ENCODE measurements at regions not wholly inside any gene's neighbourhood (a gene's known extent, or its start where the extent isn't known, plus 50 kb on each side); places are given as distances from the start of the nearest gene placed in this dataset.

GRCh38 chr13:37257706-37258105 lies 152.2 kb upstream of the CSNK1A1L start:
- ChIA-PET CTCF (no interaction called here), POLR2A (no interaction called here)
- ATAC-seq (ENCODE audit: poor library complexity) (no peak), DNase-seq (no peak)
- Histone ChIP-seq H3K9me3 (ENCODE audit: control insufficient read depth in 1 of 2, insufficient read depth in 1 of 2, low read length in 2 of 2) (peaks cover 0 to 7% of the 10 kb centered on the region in 2 experiments), H3K27ac (ENCODE audit: low read depth in 1 of 2, low read length in 2 of 2) (no peak overlapping the region), H3K4me3 (ENCODE audit: low read length) (no peak overlapping the region), H3K4me1 (ENCODE audit: insufficient read depth, low read length) (no peaks in the 10 kb centered on the region), H3K27me3 (ENCODE audit: control insufficient read depth in 1 of 2, insufficient read depth in 2 of 2, low read length in 2 of 2) (no peaks in the 10 kb centered on the region), H3K36me3 (ENCODE audit: insufficient read depth, low read length) (no peaks in the 10 kb centered on the region)
- Mint-ChIP-seq H3K9me3 (peaks cover 21% of the 10 kb centered on the region), H3K27ac (no peak overlapping the region), H3K36me3 (ENCODE audit: low read depth) (no peaks in the 10 kb centered on the region), H3K4me3 (no peak overlapping the region), H3K4me1 (ENCODE audit: low read depth) (no peaks in the 10 kb centered on the region), H3K27me3 (no peaks in the 10 kb centered on the region)
- intact Hi-C loops (cut with DNase I, micrococcal nuclease): no loop called here
- TF ChIP-seq, protein P1, sequence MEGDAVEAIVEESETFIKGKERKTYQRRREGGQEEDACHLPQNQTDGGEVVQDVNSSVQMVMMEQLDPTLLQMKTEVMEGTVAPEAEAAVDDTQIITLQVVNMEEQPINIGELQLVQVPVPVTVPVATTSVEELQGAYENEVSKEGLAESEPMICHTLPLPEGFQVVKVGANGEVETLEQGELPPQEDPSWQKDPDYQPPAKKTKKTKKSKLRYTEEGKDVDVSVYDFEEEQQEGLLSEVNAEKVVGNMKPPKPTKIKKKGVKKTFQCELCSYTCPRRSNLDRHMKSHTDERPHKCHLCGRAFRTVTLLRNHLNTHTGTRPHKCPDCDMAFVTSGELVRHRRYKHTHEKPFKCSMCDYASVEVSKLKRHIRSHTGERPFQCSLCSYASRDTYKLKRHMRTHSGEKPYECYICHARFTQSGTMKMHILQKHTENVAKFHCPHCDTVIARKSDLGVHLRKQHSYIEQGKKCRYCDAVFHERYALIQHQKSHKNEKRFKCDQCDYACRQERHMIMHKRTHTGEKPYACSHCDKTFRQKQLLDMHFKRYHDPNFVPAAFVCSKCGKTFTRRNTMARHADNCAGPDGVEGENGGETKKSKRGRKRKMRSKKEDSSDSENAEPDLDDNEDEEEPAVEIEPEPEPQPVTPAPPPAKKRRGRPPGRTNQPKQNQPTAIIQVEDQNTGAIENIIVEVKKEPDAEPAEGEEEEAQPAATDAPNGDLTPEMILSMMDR (IDR thresholded peaks at IDR 0.05): no peak

DNA sequence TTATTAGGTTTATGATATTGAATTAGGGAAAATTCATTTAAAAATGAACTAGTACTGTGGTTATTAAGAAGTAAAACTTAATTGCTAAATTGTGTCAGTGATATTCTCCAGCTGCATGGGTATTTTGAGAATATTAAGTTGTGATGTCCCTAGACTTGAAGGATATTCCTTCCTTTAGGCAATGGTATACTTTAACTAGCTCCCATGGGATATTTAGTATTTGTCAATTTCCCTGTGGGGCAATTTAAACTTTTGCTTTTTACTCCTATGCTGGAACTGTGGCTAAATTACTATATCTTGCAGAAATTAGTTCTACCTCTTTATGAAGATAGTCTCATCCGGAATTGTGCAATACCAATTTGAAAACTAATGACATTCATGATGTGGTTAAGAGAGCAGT lies 151.6 kb upstream of the CSNK1A1L start:
- Mint-ChIP-seq H3K27me3 (no peaks in the 10 kb centered on the region), H3K4me3 (no peak overlapping the region), H3K9me3 (peaks cover 21% of the 10 kb centered on the region), H3K27ac (no peak overlapping the region), H3K4me1 (ENCODE audit: low read depth) (no peaks in the 10 kb centered on the region), H3K36me3 (ENCODE audit: low read depth) (no peaks in the 10 kb centered on the region)
- DNase-seq (no peak), ATAC-seq (ENCODE audit: poor library complexity) (no peak)
- peaks cover 0 to 7% of the 10 kb centered on the region in 2 experiments for H3K9me3 ChIP-seq (ENCODE audit: control insufficient read depth in 1 of 2, insufficient read depth in 1 of 2, low read length in 2 of 2)
- TF ChIP-seq, protein P1 (IDR thresholded peaks at IDR 0.05): no peak
- POLR2A ChIA-PET: no interaction called here
- no peaks in the 10 kb centered on the region for H3K27me3 ChIP-seq (ENCODE audit: control insufficient read depth in 1 of 2, insufficient read depth in 2 of 2, low read length in 2 of 2)
- CTCF ChIA-PET: no interaction called here
- no peaks in the 10 kb centered on the region for H3K36me3 ChIP-seq (ENCODE audit: insufficient read depth, low read length)
- intact Hi-C loops (cut with DNase I, micrococcal nuclease): no loop called here
- H3K4me1 ChIP-seq (ENCODE audit: insufficient read depth, low read length): no peaks in the 10 kb centered on the region
- H3K27ac ChIP-seq (ENCODE audit: low read depth in 1 of 2, low read length in 2 of 2): no peak overlapping the region
- H3K4me3 ChIP-seq (ENCODE audit: low read length): no peak overlapping the region

GRCh38 chr13:37241786-37242185 lies 136.3 kb upstream of the CSNK1A1L start:
- Histone ChIP-seq H3K27me3 (ENCODE audit: control insufficient read depth in 1 of 2, insufficient read depth in 2 of 2, low read length in 2 of 2) (no peaks in the 10 kb centered on the region), H3K4me1 (ENCODE audit: insufficient read depth, low read length) (no peaks in the 10 kb centered on the region), H3K36me3 (ENCODE audit: insufficient read depth, low read length) (no peaks in the 10 kb centered on the region), H3K27ac (ENCODE audit: low read depth in 1 of 2, low read length in 2 of 2) (no peak overlapping the region), H3K9me3 (ENCODE audit: control insufficient read depth in 1 of 2, insufficient read depth in 1 of 2, low read length in 2 of 2) (no peaks in the 10 kb centered on the region), H3K4me3 (ENCODE audit: low read length) (no peak overlapping the region)
- H3K27me3 Mint-ChIP-seq: no peaks in the 10 kb centered on the region
- no peak for ATAC-seq (ENCODE audit: poor library complexity)
- H3K36me3 Mint-ChIP-seq (ENCODE audit: low read depth): no peaks in the 10 kb centered on the region
- no peak overlapping the region for H3K4me3 Mint-ChIP-seq
- TF ChIP-seq, protein P1 (IDR thresholded peaks at IDR 0.05): no peak
- no peaks in the 10 kb centered on the region for H3K4me1 Mint-ChIP-seq (ENCODE audit: low read depth)
- ChIA-PET POLR2A (no interaction called here), CTCF (no interaction called here)
- intact Hi-C loops (cut with DNase I, micrococcal nuclease): no loop called here
- no peak for DNase-seq
- peaks cover 10% of the 10 kb centered on the region for H3K9me3 Mint-ChIP-seq
- no peak overlapping the region for H3K27ac Mint-ChIP-seq
